Naive thymus-derived CD8-positive, alpha-beta T cell (primary cell): ENCODE measurements at regions not wholly inside any gene's neighbourhood (a gene's known extent, or its start where the extent isn't known, plus 50 kb on each side); places are given as distances from the start of the nearest gene placed in this dataset.
"Not testable (repeated sequence)": the region's sequence is repeated elsewhere in the genome, so short reads cannot be mapped to it uniquely, and the experiment has no call there.

Experiments
- ATAC-seq, 2 donors: fragments of 150-1000 bp; cut with Tn5 transposase in 1 of 2; sonication (Bioruptor Pico), chemical (Tn5 transposase) in 1 of 2; 1 replicate in 1 of 2; 2 replicates in 1 of 2; pipeline ENCODE4 v1.10.0; 2021; ENCODE audit warnings: mild to moderate bottlenecking in 2 of 2, moderate library complexity in 2 of 2
- POLR2A ChIA-PET: fragments of 350-600 bp; sonication (Branson Sonifier 250); formaldehyde crosslinking; loops from one replicate; lab custom pipeline; 2021; ENCODE audit warnings: antibody characterized with exemption; lab: Charles Lee
- DNase-seq, 10 donors: peaks; one replicate each; pipeline versions ENCODE4 v3.0.0 to v3.0.0-alpha.2; 2020 to 2022
- H3K27ac Mint-ChIP-seq, 10 donors: one replicate each; pipeline ENCODE4 v1.8.0; 2020 to 2022; ENCODE audit warnings: mild to moderate bottlenecking in 10 of 10, mixed read lengths in 10 of 10, moderate library complexity in 4 of 10, inconsistent platforms in 1 of 10
- H3K27me3 Mint-ChIP-seq, 5 donors: one replicate each; pipeline ENCODE4 v1.8.0; 2021 to 2022; ENCODE audit warnings: mixed read lengths in 5 of 5
- H3K36me3 Mint-ChIP-seq, 3 donors: one replicate each; pipeline ENCODE4 v1.8.0; 2020 to 2022; ENCODE audit warnings: mixed read lengths in 3 of 3, mild to moderate bottlenecking in 2 of 3, inconsistent platforms in 1 of 3
- H3K4me1 Mint-ChIP-seq, 4 donors: one replicate each; pipeline ENCODE4 v1.8.0; 2021 to 2022; ENCODE audit warnings: mixed read lengths in 4 of 4
- H3K4me3 Mint-ChIP-seq, 10 donors: one replicate each; pipeline ENCODE4 v1.8.0; 2020 to 2022; ENCODE audit warnings: mild to moderate bottlenecking in 10 of 10, mixed read lengths in 10 of 10, moderate library complexity in 6 of 10, inconsistent platforms in 1 of 10
- H3K9me3 Mint-ChIP-seq, 9 donors: one replicate each; pipeline ENCODE4 v1.8.0; 2020 to 2022; ENCODE audit warnings: mixed read lengths in 9 of 9, mild to moderate bottlenecking in 3 of 9, inconsistent platforms in 1 of 9, moderate library complexity in 1 of 9

- POLR2A ChIA-PET, result no interaction called here
- Mint-ChIP-seq H3K36me3 (peaks cover 0 to 11% (median 0%) of the 10 kb centered on the region in 3 donors), H3K4me1 (no peaks in the 10 kb centered on the region), H3K4me3 (no peak overlapping the region), H3K9me3 (peaks cover 0 to 23% (median 15%) of the 10 kb centered on the region in 9 donors), H3K27me3 (peaks cover 0 to 3% (median 0%) of the 10 kb centered on the region in 5 donors), H3K27ac (no peak overlapping the region)
- no peak for DNase-seq
- ATAC-seq, result no peak
Measured at GRCh38 chr12:33944703-33945437, 77.4 kb upstream of the ALG10 start.

GRCh38 chr12:33945438-33945784 lies 76.9 kb upstream of the ALG10 start:
- Mint-ChIP-seq H3K27me3 (peaks cover 0 to 3% (median 0%) of the 10 kb centered on the region in 5 donors), H3K9me3 (peaks cover 0 to 29% (median 19%) of the 10 kb centered on the region in 9 donors), H3K36me3 (peaks cover 0 to 14% (median 0%) of the 10 kb centered on the region in 3 donors), H3K4me1 (no peaks in the 10 kb centered on the region), H3K4me3 (no peak overlapping the region), H3K27ac (no peak overlapping the region)
- no peak for ATAC-seq
- no peak for DNase-seq
- POLR2A ChIA-PET, result no interaction called here

- H3K36me3 Mint-ChIP-seq, H3K27ac Mint-ChIP-seq, ATAC-seq, H3K4me1 Mint-ChIP-seq, H3K9me3 Mint-ChIP-seq, DNase-seq, H3K4me3 Mint-ChIP-seq, POLR2A ChIA-PET: not testable (repeated sequence)
- H3K27me3 Mint-ChIP-seq, result peaks cover 0 to 16% (median 1%) of the 10 kb centered on the region in 5 donors
Measured at GRCh38 chr12:33966219-33966618, 56.1 kb upstream of the ALG10 start.

- Mint-ChIP-seq H3K9me3 (peaks cover 0 to 4% (median 0%) of the 10 kb centered on the region in 9 donors), H3K27ac (no peak overlapping the region), H3K36me3 (no peaks in the 10 kb centered on the region), H3K4me3 (no peak overlapping the region), H3K4me1 (no peaks in the 10 kb centered on the region), H3K27me3 (peaks cover 0 to 16% (median 1%) of the 10 kb centered on the region in 5 donors)
- ATAC-seq (no peak), DNase-seq (no peak)
- POLR2A ChIA-PET, result interaction anchor here (0.5 kb wide), 1 partner anchor 54 kb away, joined by 5 read pairs; no protein-coding TSS in a partner anchor
Measured at GRCh38 chr12:33967760-33968159, 54.5 kb upstream of the ALG10 start.
